SK-N-SH treated with all-trans-retinoic acid at 6 μM for 48 hours (cell line): ENCODE measurements at regions not wholly inside any gene's neighbourhood (a gene's known extent, or its start where the extent isn't known, plus 50 kb on each side); places are given as distances from the start of the nearest gene placed in this dataset.

Experiments used
- ATAC-seq: fragments of 200-7000 bp; cut with Tn5 transposase; 3 replicates; pipeline ENCODE4 v1.9.1; 2020; ENCODE audit warnings: mild to moderate bottlenecking, moderate library complexity
- ARNTL ChIP-seq: fragments of 450-650 bp; formaldehyde crosslinking; IDR thresholded peaks from 2 replicates; pipeline ENCODE4 v1.5.0; 2020; ENCODE audit warnings: low read depth, mild to moderate bottlenecking, moderate library complexity, borderline replicate concordance
- BACH2 ChIP-seq: fragments of 250-450 bp; sonication (Bioruptor Pico); IDR thresholded peaks from 2 replicates; pipeline ENCODE4 v1.9.0; 2021; ENCODE audit warnings: mild to moderate bottlenecking, borderline replicate concordance
- CSDC2 ChIP-seq: fragments of 250-450 bp; sonication (Bioruptor Pico); IDR thresholded peaks from 2 replicates; pipeline ENCODE4 v1.5.0; 2020; ENCODE audit warnings: mild to moderate bottlenecking, moderate library complexity
- CSRNP3 ChIP-seq: fragments of 250-450 bp; sonication (Bioruptor Pico); IDR thresholded peaks from 2 replicates; pipeline ENCODE4 v1.5.1; 2021; ENCODE audit warnings: mild to moderate bottlenecking, moderate library complexity
- GLIS3 ChIP-seq: fragments of 250-450 bp; sonication (Bioruptor Pico); IDR thresholded peaks from 2 replicates; pipeline ENCODE4 v1.5.0; 2020; ENCODE audit warnings: mild to moderate bottlenecking, moderate library complexity
- ISL1 ChIP-seq: fragments of 250-450 bp; sonication (Bioruptor Pico); IDR thresholded peaks from 2 replicates; pipeline ENCODE4 v2.1.2; 2022; ENCODE audit warnings: mild to moderate bottlenecking, moderate library complexity
- OSR1 ChIP-seq: fragments of 250-450 bp; sonication (Bioruptor Pico); IDR thresholded peaks from 2 replicates; pipeline ENCODE4 v1.8.0; 2022; ENCODE audit warnings: moderate library complexity, mild to moderate bottlenecking, inconsistent platforms
- PATZ1 ChIP-seq: fragments of 250-450 bp; sonication (Bioruptor Pico); IDR thresholded peaks from 2 replicates; pipeline ENCODE4 v1.8.0; 2020; ENCODE audit warnings: mild to moderate bottlenecking, moderate library complexity, borderline replicate concordance
- POU6F1 ChIP-seq: fragments of 250-450 bp; sonication (Bioruptor Pico); IDR thresholded peaks from 2 replicates; pipeline ENCODE4 v1.8.0; 2021; ENCODE audit warnings: low read depth, mild to moderate bottlenecking, moderate library complexity, borderline replicate concordance
- PPARA ChIP-seq: fragments of 250-450 bp; sonication (Bioruptor Pico); IDR thresholded peaks from 2 replicates; pipeline ENCODE4 v1.5.0; 2020; ENCODE audit warnings: mild to moderate bottlenecking, borderline replicate concordance
- RARB ChIP-seq: fragments of 250-450 bp; sonication (Bioruptor Pico); IDR thresholded peaks from 2 replicates; pipeline ENCODE4 v1.8.0; 2021; ENCODE audit warnings: mild to moderate bottlenecking, moderate library complexity
- SNAI2 ChIP-seq: fragments of 250-450 bp; sonication (Bioruptor Pico); IDR thresholded peaks from 2 replicates; pipeline ENCODE4 v1.5.0; 2020; ENCODE audit warnings: mild to moderate bottlenecking, moderate library complexity
- TCF4 ChIP-seq: fragments of 250-450 bp; sonication (Bioruptor Pico); IDR thresholded peaks from 2 replicates; pipeline ENCODE4 v1.8.0; 2021; ENCODE audit warnings: mild to moderate bottlenecking, moderate library complexity, borderline replicate concordance
- TOX ChIP-seq: fragments of 250-450 bp; sonication (Bioruptor Pico); IDR thresholded peaks from 2 replicates; pipeline ENCODE4 v1.8.0; 2021; ENCODE audit warnings: mild to moderate bottlenecking, moderate library complexity, borderline replicate concordance
- TSHZ2 ChIP-seq: fragments of 250-450 bp; sonication (Bioruptor Pico); IDR thresholded peaks from 2 replicates; pipeline ENCODE4 v1.5.0; 2020; ENCODE audit warnings: mild to moderate bottlenecking, moderate library complexity
- ZC3H10 ChIP-seq: fragments of 250-450 bp; sonication (Bioruptor Pico); IDR thresholded peaks from 2 replicates; pipeline ENCODE4 v1.5.1; 2021; ENCODE audit warnings: mild to moderate bottlenecking, moderate library complexity
- ZFP30 ChIP-seq: fragments of 450-650 bp; formaldehyde crosslinking; IDR thresholded peaks from 2 replicates; pipeline ENCODE4 v1.5.0; 2022; ENCODE audit warnings: mild to moderate bottlenecking, moderate library complexity
- ZNF565 ChIP-seq: fragments of 450-650 bp; formaldehyde crosslinking; conservative IDR thresholded peaks from 2 replicates; pipeline ENCODE4 v1.5.0; 2020; ENCODE audit warnings: low read depth, mild to moderate bottlenecking, moderate library complexity
- ZNF70 ChIP-seq: fragments of 450-650 bp; formaldehyde crosslinking; IDR thresholded peaks from 2 replicates; pipeline ENCODE4 v1.5.0; 2020; ENCODE audit warnings: mild to moderate bottlenecking, moderate library complexity
- ZNF8 ChIP-seq: fragments of 450-650 bp; formaldehyde crosslinking; IDR thresholded peaks from 2 replicates; pipeline ENCODE4 v1.5.0; 2020; ENCODE audit warnings: mild to moderate bottlenecking, moderate library complexity

GRCh38 chr10:128940081-128940480, 527.0 kb upstream of the MGMT start:
- ATAC-seq = no peak
- no peak for TF ChIP-seq OSR1 (CRISPR knock-in tag)
- no peak for TF ChIP-seq ZNF8 (CRISPR knock-in tag)
- no peak for TF ChIP-seq PPARA (CRISPR knock-in tag)
- TF ChIP-seq ZNF565 = no peak
- no peak for TF ChIP-seq TSHZ2 (CRISPR knock-in tag)
- TF ChIP-seq CSRNP3 (CRISPR knock-in tag) = no peak
- TF ChIP-seq GLIS3 (CRISPR knock-in tag) = no peak
- no peak for TF ChIP-seq ARNTL (CRISPR knock-in tag)
- TF ChIP-seq ZNF70 (CRISPR knock-in tag) = no peak
- no peak for TF ChIP-seq PATZ1 (CRISPR knock-in tag)
- no peak for TF ChIP-seq ZC3H10
- no peak for TF ChIP-seq ZFP30 (CRISPR knock-in tag)
- no peak for TF ChIP-seq TOX (CRISPR knock-in tag)
- TF ChIP-seq CSDC2 = no peak
- no peak for TF ChIP-seq BACH2
- TF ChIP-seq RARB (CRISPR knock-in tag) = no peak
- no peak for TF ChIP-seq ISL1 (CRISPR knock-in tag)
- no peak for TF ChIP-seq TCF4 (CRISPR knock-in tag)
- TF ChIP-seq SNAI2 (CRISPR knock-in tag) = no peak

- TF ChIP-seq ZNF8 (CRISPR knock-in tag) (no peak), CSRNP3 (CRISPR knock-in tag) (no peak), RARB (CRISPR knock-in tag) (no peak), PPARA (CRISPR knock-in tag) (no peak), CSDC2 (no peak), TOX (CRISPR knock-in tag) (no peak), ZNF70 (CRISPR knock-in tag) (no peak), POU6F1 (CRISPR knock-in tag) (no peak), PATZ1 (CRISPR knock-in tag) (no peak)
- no peak for ATAC-seq
These were observed 523.9 kb upstream of the MGMT start for GRCh38 chr10:128943111-128943510.
